ENCODE measurements at regions not wholly inside any gene's neighbourhood (a gene's known extent, or its start where the extent isn't known, plus 50 kb on each side); places are given as distances from the start of the nearest gene placed in this dataset.

DNA sequence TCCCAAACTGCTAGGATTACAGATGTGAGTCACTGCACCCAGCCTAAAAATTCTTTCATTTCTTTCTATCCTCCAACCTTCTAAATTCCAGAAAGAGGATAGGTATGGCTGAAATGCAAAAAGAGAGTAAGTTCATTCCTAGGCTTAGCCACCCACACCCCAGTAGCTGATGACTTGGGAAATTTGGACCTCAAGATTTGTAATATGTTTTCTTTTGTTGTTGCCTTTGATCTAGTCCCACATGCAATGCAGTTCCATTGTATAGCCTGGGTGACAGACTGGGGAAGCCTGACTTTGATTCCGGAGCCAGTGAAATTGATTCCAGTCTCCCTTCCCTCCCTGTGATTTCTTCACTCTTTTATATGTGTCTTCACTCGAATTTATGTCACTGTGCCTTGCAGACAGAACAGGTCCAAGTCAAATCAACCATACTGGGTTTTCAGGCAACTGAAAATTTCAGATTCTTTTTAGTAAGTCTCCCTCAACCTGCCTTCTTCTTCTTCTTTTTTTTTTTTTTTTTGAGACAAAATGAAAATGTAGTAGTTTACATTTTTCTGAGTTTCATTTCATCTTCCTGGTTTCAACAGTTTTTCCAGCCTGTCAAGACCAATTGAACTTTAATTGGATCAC, 176.2 kb upstream of the RBPJ start:
- DNase-seq, result no peak

DNA sequence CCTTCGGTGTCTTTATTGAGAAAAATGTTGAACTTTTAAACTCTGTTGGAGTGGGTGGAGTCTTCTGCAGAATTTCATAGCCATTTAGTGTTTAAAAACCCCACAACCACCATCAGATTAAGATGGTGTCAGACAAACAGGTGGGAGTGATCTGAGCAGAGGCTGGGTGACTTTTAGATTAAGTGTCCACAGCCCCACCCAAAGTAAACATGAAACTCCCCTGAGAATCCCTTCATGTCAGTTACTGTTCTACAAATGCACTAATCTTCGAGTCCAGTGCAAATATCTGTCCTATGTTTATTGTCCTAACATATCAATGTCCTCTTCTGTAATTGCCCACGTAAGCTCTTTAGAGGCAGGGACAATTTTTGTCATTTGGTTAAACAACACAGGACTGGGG, 175.6 kb upstream of the RBPJ start:
- DNase-seq, result no peak

DNA sequence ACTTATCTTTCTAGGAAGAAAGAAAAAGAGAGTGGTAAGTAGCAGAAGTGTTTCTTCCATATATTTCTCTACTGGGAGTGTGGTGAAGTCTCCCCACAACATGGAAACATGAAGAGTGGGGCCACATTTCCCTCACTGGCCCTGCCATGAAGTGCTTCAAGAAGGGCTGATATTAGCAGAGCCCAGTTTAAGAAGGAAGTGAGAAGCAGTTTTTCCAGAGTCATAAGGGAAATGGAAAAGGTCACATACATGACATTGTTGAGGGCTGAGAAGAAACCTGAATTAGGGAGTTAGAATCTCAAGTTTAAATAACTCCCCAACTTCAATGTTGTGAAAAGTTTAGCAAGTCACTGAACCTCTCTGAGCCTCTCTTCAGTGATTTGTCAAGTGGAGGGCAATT, 171.9 kb upstream of the RBPJ start:
- DNase-seq, result no peak

DNA sequence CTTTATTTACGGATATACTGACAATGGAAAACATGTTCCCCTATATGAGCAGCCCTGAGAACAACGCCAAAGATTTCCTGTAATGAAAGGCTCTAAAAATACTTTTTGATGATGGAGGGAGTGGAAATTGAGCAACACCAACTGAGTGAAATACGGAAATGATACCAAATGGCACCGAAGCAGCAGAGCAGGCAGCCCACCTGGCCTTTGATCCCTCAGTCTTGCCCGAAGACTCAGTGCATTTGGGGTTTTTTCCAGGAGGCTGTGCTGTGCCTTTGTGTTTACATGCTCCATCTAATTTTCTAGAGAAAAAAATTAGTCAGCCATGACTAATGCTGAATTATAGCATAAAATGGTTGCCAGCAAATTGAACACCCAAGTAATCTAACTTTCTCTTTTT, 169.9 kb upstream of the RBPJ start:
- DNase-seq, result no peak

DNA sequence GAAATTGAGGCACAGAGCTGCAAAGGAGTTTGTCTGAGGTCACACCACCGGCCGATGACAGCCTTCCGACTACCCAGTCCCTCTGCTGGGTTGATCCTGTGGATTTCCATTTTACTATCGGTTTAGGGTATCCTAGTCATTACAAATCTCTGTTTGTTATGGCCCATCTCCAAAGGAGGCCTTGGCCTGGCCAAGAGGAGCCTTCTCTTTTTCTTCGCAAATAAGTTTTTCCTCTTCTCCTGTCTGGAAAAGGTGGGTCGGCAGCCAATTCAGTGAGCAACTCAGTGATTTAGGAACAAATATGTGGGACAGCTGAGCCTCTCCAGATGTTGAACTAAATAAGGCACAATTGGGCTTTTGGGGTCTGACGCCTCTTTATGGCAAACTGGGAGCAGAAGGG, 169.2 kb upstream of the RBPJ start:
- no peak for DNase-seq

DNA sequence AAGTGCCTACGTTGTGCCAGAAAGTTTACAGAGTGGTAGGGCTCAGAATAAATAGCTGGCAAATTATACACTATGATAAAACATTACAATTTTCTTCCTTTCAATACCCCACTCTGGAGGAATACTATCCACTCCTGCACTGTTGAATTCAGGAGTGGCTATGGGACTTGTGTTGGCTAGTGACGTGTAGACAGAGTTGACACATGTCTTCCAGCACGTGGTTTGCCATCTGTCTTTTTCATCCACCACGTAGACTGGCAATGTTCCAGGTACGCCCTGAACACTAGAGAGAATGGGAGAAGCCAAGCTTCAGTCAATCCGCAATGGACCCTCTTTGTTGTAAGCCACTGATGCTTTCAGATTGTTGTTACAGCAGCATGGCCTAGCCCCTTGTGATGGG, 168.8 kb upstream of the RBPJ start:
- no peak for DNase-seq

DNA sequence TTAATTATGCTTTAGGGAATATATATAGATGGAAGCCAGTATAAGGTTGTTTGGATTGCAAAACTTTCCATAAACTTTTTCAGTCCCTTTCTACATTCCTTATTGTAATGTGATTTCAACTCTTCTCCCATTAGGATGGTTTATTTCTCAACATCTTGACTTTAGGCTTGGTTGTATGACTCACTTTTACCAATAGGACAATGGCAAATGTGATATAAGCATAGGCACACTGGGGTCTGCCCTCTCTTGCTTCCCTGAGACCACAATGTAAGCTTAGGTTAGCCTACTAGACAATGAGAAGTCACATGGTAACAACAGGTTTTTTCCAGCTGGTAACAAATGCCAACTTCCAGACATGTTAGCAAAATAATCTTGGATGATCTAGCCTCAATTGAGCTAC, 163.3 kb upstream of the RBPJ start:
- no peak for DNase-seq

DNA sequence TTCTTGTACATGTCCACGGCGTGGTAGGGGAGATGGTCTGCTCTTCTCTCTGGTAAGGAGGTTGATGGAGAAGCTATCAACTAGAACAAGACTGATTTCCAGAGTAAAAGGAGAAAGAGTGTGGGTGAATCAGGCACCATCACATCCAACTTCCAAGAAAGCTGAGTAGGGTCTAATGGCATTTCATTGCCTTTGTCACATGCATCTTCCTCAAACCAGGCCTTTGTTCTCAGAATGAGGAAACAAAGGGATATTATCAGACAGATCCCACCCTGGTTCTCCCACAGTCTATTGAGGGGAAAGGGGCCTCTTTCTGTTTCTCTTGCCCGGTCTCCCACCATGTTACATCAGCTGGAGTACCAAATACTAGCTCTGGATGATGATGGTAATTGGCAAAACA, 160.2 kb upstream of the RBPJ start:
- DNase-seq, result no peak

DNA sequence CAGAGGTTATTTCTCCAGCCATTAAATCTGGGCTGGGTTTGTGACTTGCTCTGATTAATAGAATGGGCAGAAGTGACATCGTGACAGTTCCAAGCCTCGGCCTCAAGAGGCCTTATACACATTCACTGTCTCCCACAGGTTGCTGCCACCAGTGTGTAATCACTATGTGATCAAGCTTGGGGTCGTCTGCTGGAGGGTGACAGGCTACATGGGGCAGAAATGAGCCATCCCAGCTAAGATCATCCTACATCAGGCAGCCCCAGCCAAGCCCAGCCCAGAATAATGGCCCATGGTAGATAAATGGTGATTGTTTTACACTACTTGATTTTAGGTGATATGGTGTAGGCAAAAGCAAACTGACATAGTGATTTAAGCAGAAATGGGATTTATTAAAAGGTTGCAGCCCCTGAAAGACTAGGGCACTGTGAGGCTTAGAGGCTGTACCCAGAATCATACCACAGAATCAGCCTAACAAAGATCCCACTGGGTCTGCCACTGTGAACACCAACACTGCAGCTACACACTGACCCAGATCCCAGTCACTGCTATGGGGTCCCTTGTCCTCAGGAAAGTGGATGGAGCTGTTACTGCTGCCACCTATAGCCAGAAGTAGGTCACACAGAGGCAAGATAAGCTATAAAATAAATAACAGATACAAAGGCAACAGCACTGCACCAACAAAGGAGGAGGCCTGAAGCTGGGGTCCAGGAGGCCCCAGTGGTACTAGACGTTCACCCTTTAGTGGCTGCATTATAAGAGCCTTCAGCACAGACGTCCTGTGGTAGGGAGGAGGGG, 159.6 kb upstream of the RBPJ start:
- DNase-seq, result no peak

DNA sequence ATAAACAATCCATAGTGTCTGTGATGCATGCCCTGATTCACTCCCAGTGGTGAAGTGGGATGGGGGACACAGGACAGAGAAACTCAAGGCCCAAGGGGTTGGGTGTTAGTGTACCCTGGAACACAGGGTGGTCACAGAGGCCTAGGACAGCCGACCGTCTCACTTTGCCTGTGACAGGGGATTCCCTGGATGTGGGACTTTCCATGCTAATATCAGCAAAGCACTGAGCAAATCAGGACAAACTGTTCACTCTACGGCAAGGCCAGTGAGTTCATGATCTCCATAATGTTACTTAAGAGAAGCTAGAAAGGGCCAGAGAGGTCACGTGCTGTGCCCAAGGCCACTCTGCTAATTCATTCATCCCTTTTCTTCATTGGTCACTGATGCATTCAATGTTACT, 158.7 kb upstream of the RBPJ start:
- DNase-seq, result no peak

DNA sequence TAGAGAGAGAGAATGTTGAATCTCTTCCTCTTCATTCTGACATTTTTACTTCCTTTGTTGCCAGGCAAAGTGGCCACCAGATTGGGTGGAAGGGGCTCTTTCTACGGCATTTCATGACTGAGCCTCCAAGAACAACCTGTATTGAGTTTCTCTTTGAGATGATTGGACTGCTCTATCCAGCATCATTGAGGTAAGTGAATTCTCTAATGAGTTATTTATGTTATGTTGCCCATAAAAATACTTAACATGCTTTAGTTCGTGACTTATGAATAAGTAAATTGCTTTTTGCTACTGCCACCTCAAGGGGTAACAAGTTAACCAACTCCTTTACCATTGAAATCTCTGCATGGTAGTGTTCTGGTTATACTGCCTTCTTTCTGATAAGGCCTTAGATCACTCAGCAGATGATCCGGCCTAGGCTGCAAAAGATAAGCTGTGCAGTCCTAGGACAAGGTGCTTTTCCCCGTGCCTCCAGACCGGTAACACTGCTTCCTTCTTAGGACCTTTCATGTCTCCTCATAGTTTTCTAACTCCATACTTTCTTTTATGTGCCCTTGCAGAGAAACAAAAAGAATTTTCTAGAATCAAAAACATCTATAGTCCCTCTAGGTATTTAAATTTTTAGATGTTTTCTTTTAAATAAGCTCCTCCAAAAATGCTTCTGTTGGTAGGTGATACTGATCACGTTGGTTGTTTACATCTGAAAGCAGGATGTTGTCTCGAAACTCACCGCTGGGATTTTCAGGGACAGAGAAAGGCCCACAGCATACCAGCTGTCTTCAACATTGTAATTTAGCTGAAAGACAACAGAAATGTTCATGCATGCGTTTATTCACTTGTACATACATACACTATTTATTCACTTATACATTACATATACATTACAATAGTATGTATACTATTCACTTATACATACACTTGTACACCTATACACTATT, 157.1 kb upstream of the RBPJ start:
- no peak for DNase-seq

DNA sequence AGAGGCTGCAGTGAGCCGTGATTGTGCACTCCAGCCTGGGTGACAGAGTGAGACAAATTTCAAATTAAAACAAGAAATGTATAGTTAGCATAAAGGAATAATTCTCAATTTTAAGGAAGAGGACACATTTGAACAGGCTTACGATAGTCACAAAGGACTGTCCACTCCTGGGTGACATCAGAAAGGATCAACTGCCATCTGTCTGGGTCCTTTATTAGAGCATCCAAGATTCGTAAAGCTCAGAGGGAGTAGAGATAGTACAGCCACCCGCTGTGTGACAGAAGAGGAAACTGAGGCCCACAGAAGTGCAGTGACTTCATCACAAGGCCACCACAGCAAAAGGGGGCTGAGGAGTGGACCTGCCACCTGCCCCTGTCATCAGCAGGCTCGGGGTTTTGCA, 149.3 kb upstream of the RBPJ start:
- no peak for DNase-seq

DNA sequence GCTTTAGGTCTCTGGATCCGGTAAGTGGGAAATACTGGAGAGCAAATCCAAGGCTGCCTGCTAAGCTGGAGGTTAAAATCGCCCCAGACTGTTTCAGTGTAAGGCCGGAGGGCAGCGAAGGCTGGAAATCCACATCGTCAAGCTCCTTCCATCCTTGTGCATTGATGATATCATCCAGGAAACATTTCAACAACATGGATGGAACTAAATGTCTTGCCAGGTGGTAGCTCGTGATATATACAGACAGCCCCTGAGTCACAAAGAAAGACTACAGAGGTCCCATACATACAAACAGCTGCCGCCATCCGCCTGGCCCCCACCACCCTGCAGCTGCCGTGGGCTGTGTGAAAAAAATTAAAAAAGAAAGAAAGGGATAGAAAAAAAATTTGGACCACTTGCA, 148.9 kb upstream of the RBPJ start:
- no peak for DNase-seq

DNA sequence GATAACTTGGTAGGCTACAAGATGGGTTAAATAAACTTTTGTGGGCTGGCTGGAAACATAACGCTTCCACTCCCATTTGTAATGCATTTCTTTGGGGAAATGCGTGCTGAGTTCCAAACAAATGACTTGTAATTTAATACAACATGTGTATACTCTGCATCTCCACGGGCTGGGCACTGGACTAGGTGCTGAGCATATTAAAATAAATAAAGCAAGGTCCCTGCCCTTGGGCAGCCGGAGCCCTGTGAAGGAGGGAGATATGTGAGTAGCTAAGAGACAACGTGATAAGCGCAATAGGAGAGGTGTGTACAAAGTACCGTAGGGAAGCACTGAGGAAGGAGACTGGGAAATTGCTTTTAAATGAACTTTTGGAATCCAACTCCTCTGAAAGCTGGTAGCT, 147.2 kb upstream of the RBPJ start:
- DNase-seq, result no peak

DNA sequence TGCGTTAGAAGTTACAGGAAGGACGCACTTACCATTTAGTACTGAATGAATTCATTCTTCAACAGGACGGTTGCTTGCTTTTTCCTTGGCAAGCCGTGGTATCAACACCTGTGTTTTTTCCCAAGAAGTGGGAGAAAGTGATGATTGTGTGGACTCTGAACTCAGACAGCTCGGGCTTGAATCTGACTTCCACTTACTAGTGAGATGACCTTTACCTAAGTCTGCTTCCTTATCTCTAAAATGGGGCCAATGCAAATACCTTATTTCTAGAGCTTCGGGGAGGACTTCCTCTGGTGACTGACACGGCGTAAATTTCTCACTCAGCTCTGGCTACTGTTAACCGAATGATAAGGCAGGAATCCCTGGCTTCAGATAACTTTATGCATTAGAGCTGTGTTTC, 146.8 kb upstream of the RBPJ start:
- DNase-seq, result no peak

DNA sequence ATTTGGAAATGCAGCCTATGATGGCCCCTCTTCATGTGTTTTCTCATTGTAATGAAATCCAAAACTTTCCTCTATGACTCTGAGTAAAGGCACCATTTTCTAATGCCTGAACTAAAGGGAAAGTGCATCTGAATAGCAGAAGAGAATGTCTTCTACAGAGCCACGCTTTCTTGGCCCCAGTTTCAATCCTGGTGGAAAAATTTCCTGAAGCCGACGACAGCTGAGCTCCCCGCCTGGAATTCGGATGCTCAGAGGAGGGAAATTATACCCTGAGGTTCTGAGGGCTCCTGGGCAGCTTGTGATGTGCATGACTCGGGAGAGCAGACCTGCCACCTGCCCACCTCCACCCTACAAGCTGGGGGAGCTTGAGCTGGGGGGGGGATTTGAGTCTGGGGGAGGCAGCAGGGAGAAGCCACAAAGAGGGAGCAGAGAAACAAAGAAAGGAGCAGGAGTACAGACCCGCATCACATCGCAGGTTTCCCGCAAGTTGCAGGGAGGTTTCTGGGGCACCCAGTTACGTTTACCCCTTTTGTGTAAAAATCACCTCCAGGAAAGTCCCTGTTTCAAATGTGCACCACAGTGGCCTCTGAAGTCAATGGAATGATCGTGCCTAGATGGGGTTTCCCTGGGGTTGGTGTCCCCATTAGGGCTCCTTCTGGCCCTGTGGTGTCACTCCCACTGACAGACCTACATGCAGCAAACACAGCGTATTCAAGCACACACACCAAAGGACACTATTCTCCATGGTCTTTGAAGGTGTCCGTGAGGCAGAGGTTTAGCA, 145.6 kb upstream of the RBPJ start:
- DNase-seq, result no peak

DNA sequence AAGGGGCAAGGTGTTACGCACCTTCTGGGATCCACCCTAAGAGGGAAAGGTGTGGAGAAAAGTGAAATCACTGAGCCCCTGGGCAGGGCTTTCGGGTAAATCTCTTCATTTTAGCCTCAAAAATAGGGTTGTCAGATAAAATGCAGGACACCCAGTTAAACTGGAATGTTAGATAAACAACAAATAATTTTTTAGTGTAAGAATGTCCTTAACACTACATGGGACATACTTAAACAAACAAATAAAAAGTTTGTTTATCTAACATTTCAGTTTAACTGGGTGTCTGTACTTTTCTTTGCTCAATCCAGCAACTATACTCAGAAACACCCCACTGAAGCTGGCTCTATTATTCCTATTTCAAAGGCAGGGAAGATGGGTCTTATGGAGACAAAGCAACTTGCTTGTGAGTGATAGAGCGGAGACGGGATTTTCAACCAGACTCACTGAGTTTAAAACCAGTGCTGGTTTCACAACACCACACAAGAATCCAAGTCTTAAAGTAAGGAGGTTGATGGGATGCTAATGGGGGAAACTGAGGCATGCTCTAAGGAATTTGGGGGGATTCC, 144.8 kb upstream of the RBPJ start:
- DNase-seq, result no peak

DNA sequence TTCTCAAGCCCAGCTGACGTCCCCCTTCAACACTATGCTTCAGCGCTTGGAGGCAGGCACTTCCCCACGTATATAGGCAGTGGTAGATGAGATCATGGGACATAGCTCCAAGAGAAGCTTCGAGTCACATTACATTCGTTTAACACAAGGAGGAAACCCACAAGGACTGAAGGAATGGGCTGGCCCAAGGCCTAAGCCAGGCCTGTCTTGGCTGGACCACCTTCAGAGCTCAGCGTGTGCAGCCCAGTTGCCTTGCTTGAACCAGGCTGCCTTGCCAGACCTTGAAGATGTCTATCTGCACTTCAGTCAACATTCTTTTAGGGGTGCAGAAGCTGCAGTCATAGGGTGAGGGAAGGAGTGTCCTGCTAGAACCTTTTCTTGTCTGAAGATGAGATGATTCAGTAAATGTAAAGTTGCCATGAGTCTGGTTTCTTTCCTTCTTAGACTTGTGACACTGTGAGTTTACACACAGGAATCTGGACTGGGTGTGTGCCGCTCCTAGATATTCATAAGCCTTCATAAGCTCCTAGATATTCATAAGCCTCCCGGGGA, 144.1 kb upstream of the RBPJ start:
- no peak for DNase-seq

DNA sequence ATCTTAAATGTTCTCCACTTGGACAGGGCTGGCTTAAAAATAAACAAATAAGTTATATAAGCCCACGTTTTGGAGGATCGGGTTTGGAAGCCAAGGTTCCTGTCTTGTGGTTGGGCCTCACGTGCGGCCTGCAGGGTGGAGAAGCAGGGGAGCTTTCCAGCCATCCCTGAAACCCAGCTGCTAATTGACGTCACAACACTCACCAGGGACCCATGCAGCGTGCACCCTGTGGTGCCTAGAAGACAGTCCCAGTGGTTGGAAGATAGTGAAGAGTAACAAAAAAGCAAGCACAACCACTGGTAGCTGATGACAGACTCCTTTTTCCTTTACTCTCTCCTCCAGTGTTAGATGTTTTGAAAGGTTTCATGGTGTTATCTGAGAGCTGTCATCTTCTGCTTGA, 142.0 kb upstream of the RBPJ start:
- DNase-seq, result no peak

DNA sequence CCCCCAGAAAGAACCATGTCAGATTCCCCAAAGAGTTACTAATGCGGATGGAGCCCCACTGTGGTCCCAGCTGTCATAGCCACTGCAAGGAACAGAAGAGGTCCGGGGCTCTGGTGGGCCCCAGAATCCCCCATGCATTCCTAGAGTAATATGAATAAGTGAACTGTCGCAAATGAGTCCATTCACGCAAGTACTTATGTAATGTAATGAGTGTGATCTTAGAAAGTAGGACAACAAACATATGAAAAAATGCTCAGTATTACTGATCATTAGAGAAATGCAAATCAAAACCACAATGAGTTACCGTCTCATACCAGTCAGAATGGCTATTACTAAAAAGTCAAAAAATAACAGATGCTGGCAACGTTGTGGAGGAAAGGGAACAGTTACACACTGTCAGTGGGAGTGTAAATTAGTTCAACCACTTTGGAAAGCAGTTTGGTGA, 141.5 kb upstream of the RBPJ start:
- DNase-seq, result no peak

DNA sequence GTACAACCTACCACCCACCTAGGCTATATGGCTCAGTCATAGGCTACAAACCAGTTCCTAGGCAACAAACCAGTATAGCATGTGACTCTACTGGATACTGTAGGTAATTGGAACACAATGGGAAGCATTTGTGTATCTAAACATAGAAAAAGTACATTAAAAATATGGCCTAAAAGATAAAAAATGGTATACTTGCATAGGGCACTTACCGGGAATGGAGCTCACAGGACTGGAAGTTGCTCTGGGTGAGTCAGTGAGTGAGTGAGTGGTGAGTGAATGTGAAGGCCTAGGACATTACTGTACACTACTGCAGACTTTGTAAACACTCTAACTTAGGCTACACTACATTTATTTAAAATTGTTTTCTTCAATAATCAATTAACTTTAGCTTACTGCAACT, 139.2 kb upstream of the RBPJ start:
- DNase-seq, result no peak

DNA sequence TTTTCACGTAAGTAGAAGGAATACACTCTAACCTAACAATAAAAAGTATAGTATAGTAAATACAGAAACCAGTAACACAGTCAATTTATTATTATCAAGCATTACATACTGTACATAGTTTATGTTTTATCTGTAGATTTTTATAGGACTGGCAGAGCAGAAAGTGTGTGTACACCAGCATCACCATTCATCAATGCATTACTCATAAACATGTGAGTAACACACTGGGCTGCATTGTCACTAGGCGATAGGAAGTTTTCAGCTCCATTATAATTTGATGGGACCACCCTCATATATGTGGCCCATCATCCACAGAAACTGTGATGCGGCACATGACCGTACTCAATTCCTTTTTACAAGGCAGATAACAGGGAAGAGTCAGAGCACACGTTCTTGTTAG, 137.8 kb upstream of the RBPJ start:
- DNase-seq, result no peak
